Activated CD4-positive, alpha-beta T cell treated with anti-CD3 and anti-CD28 coated beads, Interleukin-2, amount 50 U/mL, for 24 hours (primary cell): ENCODE measurements at regions not wholly inside any gene's neighbourhood (a gene's known extent, or its start where the extent isn't known, plus 50 kb on each side); places are given as distances from the start of the nearest gene placed in this dataset.

Experiments used
- DNase-seq, 2 donors: peaks; one replicate each; pipeline ENCODE4 v3.0.0-alpha.2; 2020; ENCODE audit warnings: low read depth in 1 of 2, low spot score in 1 of 2

DNA sequence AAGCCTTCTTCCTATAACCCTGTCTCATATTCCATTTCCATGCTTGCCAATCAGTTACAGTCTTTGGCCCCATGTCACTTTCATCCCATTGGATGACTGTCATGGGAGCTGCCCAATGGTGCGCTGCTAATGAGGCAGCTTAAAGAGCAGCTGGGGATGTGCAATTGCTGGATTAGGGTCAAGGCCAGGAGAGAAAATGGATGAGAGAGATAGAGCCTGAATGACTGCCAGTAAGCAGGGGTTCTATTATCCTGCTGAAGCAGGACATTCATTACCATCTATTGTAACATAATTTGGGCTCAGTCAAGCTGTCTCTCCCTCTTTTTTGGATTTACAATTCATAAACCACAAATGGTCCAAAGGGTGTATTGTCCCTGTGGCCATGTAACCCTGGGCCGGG lies 909.0 kb downstream of the CENPC start:
- DNase-seq, result no peak

- no peak for DNase-seq
These were observed 911.8 kb downstream of the CENPC start for GRCh38 chr4:66633477-66633876.

GRCh38 chr4:66629927-66630326 lies 915.4 kb downstream of the CENPC start:
- DNase-seq, result no peak

DNA sequence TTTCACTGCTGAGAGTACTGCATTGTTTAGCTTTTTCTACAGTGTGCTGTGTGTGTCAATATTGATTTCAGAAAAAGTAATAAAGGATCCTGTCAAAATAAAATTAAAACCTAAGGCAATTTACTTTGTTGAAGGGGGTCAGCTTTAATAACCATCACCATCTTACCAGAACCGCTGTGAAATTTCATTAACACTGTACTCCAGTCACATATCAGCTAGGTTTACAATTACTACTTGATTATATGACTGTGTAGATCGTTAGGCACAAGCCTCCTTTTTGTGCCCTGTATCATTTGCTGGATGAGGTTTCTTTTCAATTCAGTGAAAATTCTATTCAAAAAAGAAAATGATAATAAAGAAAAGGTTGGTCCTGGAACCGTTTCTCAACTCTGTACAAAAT lies 917.2 kb downstream of the CENPC start:
- DNase-seq, result no peak

DNA sequence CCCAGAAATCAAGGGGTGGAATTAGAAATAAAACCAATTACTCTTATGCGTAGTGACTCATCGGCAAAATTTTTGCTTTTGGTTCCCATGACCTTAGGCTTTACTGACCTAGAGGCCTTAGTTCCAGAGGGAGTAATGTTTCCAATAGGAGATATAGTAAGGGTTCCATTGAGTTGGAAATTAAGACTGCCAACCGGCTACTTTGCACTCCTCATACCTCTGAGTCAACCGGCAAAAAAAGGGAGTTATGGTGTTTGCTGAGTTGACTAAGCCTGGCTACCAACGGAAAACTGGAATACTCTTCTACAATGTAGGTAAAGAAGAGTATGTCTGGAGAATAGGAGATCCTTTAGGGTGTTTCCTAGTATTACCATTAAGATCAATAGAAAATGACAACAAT lies 919.8 kb downstream of the CENPC start:
- DNase-seq, result no peak

GRCh38 chr4:66613591-66613990 lies 931.7 kb downstream of the CENPC start:
- DNase-seq, result no peak

GRCh38 chr4:66609014-66609413 lies 936.3 kb downstream of the CENPC start:
- no peak for DNase-seq

- no peak for DNase-seq
These were observed 936.6 kb upstream of the EPHA5 start for GRCh38 chr4:66606908-66607307.

- DNase-seq, result no peak
These were observed 935.9 kb upstream of the EPHA5 start for GRCh38 chr4:66606215-66606614.

GRCh38 chr4:66604192-66604591 lies 933.9 kb upstream of the EPHA5 start:
- DNase-seq, result no peak

DNA sequence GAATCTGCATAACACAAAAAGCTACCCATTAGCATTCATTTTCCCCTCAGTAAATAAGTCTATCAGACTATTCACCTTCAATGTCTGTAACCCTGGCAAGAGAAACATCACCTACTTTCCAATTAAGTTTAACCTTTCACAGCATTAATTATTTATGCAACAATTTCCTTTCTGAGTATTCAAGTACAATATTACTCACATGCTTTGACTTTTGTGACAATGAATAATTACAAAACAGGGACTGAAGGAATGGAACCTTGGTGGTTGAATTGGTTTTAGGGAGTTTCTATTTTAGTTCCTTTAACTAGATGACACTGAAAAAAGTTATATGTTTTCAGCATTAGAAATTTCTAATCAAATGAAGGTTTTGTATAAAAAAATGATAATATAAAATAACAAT lies 932.3 kb upstream of the EPHA5 start:
- DNase-seq, result no peak

GRCh38 chr4:66591968-66592367 lies 921.7 kb upstream of the EPHA5 start:
- DNase-seq, result no peak

- no peak for DNase-seq
These were observed 920.4 kb upstream of the EPHA5 start for GRCh38 chr4:66590488-66591215.

- no peak for DNase-seq
These were observed 918.9 kb upstream of the EPHA5 start for GRCh38 chr4:66589183-66589582.

GRCh38 chr4:66585767-66586166 lies 915.5 kb upstream of the EPHA5 start:
- no peak for DNase-seq

GRCh38 chr4:66577922-66578321 lies 907.6 kb upstream of the EPHA5 start:
- no peak for DNase-seq

DNA sequence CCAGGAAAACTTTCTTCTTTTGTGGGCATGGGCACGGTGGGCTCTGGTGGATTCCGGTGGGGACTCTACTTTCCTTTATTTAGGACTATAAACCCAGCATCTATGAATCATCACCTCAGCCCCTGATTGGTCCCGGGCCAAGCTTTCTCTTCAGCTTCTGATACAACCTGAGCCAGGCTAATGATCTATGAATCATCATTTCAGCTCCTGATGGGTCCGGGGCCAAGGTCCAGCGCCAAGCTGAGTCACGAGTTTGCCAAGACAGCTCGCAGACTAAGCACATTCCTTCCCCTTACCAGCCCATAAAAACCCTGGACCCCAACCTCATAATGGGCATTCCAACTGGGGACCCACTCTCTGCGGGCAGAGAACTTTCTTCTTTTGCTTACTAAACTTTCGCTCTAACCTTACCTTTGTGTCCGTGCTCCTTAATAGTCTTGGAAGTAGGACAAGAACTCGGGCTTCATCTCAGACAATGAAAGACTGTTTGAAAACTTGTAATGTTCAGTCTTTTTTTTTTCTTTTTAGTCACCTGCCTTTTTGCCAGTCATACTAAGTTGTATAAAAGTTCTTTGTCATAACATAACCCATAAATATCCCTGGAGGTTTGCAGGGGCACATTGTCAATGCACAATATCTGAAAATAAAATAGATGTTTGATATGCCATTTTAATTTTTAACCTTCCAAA lies 904.9 kb upstream of the EPHA5 start:
- no peak for DNase-seq

DNA sequence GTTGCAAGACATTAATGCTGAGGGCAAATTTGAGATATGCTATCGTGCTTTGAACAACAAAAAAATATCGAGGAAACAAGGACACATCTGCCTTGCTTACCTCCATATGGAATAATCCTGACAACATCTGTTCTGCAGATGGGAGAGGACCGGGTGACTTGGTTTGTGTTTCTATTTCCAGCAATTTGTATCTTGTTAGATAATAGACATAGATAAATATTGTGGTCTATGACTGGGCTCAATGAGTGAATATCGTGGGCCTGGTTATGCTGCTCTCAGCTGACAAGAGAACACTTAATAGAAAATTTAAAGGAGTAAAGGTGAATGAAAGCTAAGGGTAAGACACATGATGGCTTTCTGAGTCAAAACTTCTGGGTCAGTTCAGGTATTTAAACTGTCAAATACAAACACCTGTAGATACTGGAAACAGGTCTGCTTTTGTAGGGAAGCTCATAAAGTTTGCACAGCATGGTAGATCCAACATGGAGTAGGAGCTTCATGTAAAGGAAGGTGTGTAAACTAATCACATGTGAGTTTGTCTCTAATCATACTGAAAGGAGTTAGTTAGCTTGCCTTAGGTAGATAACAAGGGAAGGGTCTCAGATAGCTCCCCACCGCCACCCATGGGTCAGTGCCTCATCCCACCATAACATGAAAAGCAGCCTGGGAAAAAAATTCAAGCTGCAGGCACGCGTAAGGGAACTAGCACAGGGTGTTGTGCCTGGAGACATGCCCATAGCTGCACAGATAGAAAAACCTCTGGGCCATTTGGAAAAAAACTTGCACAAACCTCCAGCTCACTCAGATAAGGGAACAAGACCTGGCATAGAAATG lies 904.1 kb upstream of the EPHA5 start:
- no peak for DNase-seq

- no peak for DNase-seq
These were observed 902.7 kb upstream of the EPHA5 start for GRCh38 chr4:66572949-66573348.

DNA sequence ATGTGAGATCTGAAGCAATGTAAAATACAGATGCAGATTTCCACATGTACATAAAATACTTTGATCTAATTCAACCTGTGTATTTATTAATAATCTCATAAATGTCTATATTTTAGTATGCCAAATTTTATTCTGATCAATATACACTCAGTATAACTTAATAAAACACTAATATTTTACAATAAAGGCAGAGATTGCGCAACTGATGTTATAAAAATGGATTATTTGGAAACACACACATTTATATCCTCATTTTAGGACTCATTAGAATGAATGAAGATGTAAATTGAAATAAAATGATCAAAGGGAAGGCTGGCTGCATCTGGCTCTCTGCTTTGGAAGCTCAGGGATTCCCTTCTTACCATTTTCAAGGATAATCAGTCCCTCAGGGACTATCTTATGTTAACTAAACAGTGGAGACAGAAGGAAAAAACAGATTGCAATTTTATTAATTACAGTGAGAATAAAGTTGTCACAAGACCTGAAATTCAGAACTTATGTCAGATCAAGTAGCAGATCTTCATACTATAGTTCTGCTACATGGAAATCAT lies 900.9 kb upstream of the EPHA5 start:
- no peak for DNase-seq

DNA sequence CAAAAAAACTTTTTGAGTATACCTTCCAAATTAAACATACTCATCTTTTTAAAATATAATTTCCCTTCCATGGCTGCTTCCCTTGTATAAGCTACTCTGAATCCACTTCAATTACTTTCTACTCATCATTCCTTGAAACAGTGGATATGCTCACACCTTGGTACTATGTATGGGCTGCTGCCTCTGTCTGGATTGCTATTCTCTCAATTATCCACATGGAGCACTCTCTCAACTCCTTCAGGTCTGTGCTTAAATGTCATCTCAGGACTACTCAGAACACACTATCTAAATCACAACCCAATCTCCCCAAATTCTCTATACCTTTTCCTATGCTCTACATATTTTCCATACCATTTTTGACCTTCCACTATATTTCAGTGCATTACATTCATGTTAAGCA lies 898.9 kb upstream of the EPHA5 start:
- DNase-seq, result no peak

- DNase-seq, result no peak
These were observed 898.1 kb upstream of the EPHA5 start for GRCh38 chr4:66568431-66568830.
